ENCODE measurements at regions not wholly inside any gene's neighbourhood (a gene's known extent, or its start where the extent isn't known, plus 50 kb on each side); places are given as distances from the start of the nearest gene placed in this dataset.

GRCh38 chrX:110412971-110413726 is 54.5 kb downstream of the RTL9 start (continued):
- TF ChIP-seq THAP7 (CRISPR knock-in tag; IDR thresholded peaks at IDR 0.05) (no peak), ZNF501 (CRISPR knock-in tag; IDR thresholded peaks at IDR 0.05) (no peak), HCFC1 (IDR thresholded peaks at IDR 0.05; ENCODE audit: low read depth, low read length) (no peak), ZNF639 (CRISPR knock-in tag; conservative IDR thresholded peaks at IDR 0.05) (no peak), ZNF101 (CRISPR knock-in tag; IDR thresholded peaks at IDR 0.05; ENCODE audit: borderline replicate concordance, low read depth) (no peak), ARHGAP35 (CRISPR knock-in tag; IDR thresholded peaks at IDR 0.05; ENCODE audit: borderline replicate concordance) (no peak), GLMP (CRISPR knock-in tag; IDR thresholded peaks at IDR 0.05; ENCODE audit: borderline replicate concordance) (no peak), ADNP (CRISPR knock-in tag; IDR thresholded peaks at IDR 0.05) (no peak), STAG1 (CRISPR knock-in tag; IDR thresholded peaks at IDR 0.05) (peak; percentile 54), ZNF816 (CRISPR knock-in tag; IDR thresholded peaks at IDR 0.05; ENCODE audit: borderline replicate concordance) (no peak), ZNF512 (CRISPR knock-in tag; IDR thresholded peaks at IDR 0.05) (no peak), ZNF30 (CRISPR knock-in tag; IDR thresholded peaks at IDR 0.05) (no peak), CTCF (CRISPR knock-in tag; IDR thresholded peaks at IDR 0.05) (peak; percentile 78), ZNF614 (CRISPR knock-in tag; IDR thresholded peaks at IDR 0.05; ENCODE audit: borderline replicate concordance) (no peak), SNAI1 (CRISPR knock-in tag; IDR thresholded peaks at IDR 0.05; ENCODE audit: borderline replicate concordance) (no peak), ETV5 (CRISPR knock-in tag; IDR thresholded peaks at IDR 0.05; ENCODE audit: borderline replicate concordance) (no peak)

Data from HepG2 (cell line).